Posterior cingulate gyrus (tissue), 11 donors: ENCODE measurements at regions not wholly inside any gene's neighbourhood (a gene's known extent, or its start where the extent isn't known, plus 50 kb on each side); places are given as distances from the start of the nearest gene placed in this dataset.

Experiments
- DNase-seq, 10 donors: peaks; one replicate each; pipeline versions ENCODE4 v3.0.0 to v3.0.0-alpha.2; 2020 to 2021; ENCODE audit warnings: mixed read lengths in 3 of 10
- intact Hi-C: fragments of 100-400 bp; cut with DNase I; formaldehyde crosslinking; loops from one replicate; pipeline ENCODE4 v1.15.1; 2023

- no peak for DNase-seq
- intact Hi-C loops: no loop called here
Observed at GRCh38 chr18:30385684-30386083, 656.9 kb downstream of the DSC3 start.

- intact Hi-C loops: no loop called here
Observed at GRCh38 chr18:30381826-30382225, 660.7 kb downstream of the DSC3 start.

GRCh38 chr18:30378097-30378496 lies 664.4 kb downstream of the DSC3 start:
- intact Hi-C loops: no loop called here
- DNase-seq: no peak

More at GRCh38 chr18:30381826-30382225, 660.7 kb downstream of the DSC3 start:
- no peak for DNase-seq

- intact Hi-C loops: no loop called here
- no peak for DNase-seq
Observed at GRCh38 chr18:30376515-30376914, 666.0 kb downstream of the DSC3 start.

GRCh38 chr18:30361864-30362540 lies 680.5 kb downstream of the DSC3 start:
- DNase-seq: peak in 2 of 10 donors; percentile 53 to 78
- intact Hi-C loops: no loop called here

- intact Hi-C loops: no loop called here
- no peak for DNase-seq
Observed at GRCh38 chr18:30359521-30359920, 683.0 kb downstream of the DSC3 start.

- DNase-seq: no peak
- intact Hi-C loops: no loop called here
Observed at GRCh38 chr18:30358555-30358954, 684.0 kb downstream of the DSC3 start.

GRCh38 chr18:30352551-30353168 lies 689.9 kb downstream of the DSC3 start:
- DNase-seq: peak in 2 of 10 donors; percentile 69 to 80
- intact Hi-C loops: no loop called here

- no peak for DNase-seq
- intact Hi-C loops: no loop called here
Observed at GRCh38 chr18:30350263-30350662, 692.3 kb downstream of the DSC3 start.

- no peak for DNase-seq
- intact Hi-C loops: loop anchor here (10.0 kb wide), 1 partner anchor 48 kb away; no protein-coding TSS in a partner anchor
Observed at GRCh38 chr18:30343090-30343489, 699.5 kb downstream of the DSC3 start.

- intact Hi-C loops: loop anchor here (10.0 kb wide), 1 partner anchor 48 kb away; no protein-coding TSS in a partner anchor
- no peak for DNase-seq
Observed at GRCh38 chr18:30342675-30343074, 699.9 kb downstream of the DSC3 start.

GRCh38 chr18:30334781-30335180 lies 707.8 kb downstream of the DSC3 start:
- intact Hi-C loops: no loop called here
- no peak for DNase-seq

- DNase-seq: no peak
- intact Hi-C loops: no loop called here
Observed at GRCh38 chr18:30333310-30333709, 709.2 kb downstream of the DSC3 start.

GRCh38 chr18:30328839-30329238 lies 713.7 kb downstream of the DSC3 start:
- DNase-seq: no peak
- intact Hi-C loops: no loop called here

GRCh38 chr18:30302181-30302580 lies 740.4 kb downstream of the DSC3 start:
- no peak for DNase-seq
- intact Hi-C loops: no loop called here

- intact Hi-C loops: loop anchor here (10.0 kb wide), 1 partner anchor 46 kb away; no protein-coding TSS in a partner anchor
- DNase-seq: no peak
Observed at GRCh38 chr18:30298769-30299168, 743.8 kb downstream of the DSC3 start.

- intact Hi-C loops: no loop called here
- DNase-seq: no peak
Observed at GRCh38 chr18:30288662-30289414, 753.7 kb downstream of the DSC3 start.

GRCh38 chr18:30280861-30281470 lies 761.6 kb downstream of the DSC3 start:
- DNase-seq: no peak

GRCh38 chr18:30280186-30280585 lies 762.4 kb downstream of the DSC3 start:
- DNase-seq: no peak
- intact Hi-C loops: no loop called here

More at GRCh38 chr18:30280861-30281470, 761.6 kb downstream of the DSC3 start:
- intact Hi-C loops: no loop called here

- intact Hi-C loops: no loop called here
- DNase-seq: no peak
Observed at GRCh38 chr18:30277676-30278075, 764.9 kb downstream of the DSC3 start.

- intact Hi-C loops: no loop called here
Observed at GRCh38 chr18:30271716-30272115, 770.8 kb downstream of the DSC3 start.

More at GRCh38 chr18:30271716-30272115, 770.8 kb downstream of the DSC3 start:
- no peak for DNase-seq
